ENCODE measurements at regions not wholly inside any gene's neighbourhood (a gene's known extent, or its start where the extent isn't known, plus 50 kb on each side); places are given as distances from the start of the nearest gene placed in this dataset.
A peak's percentile ranks its signal among the peaks of the same experiment; 100 is the strongest.

- TF ChIP-seq CTCF (conservative IDR thresholded peaks at IDR 0.05), result no peak
- no peak overlapping the region for H3K27ac ChIP-seq
Observed at GRCh38 chr22:49549256-49550140, 278.2 kb downstream of the BRD1 start.

- TF ChIP-seq CTCF (conservative IDR thresholded peaks at IDR 0.05), result 0 out of 2 replicates have a peak, but pooled peaks have one; percentile 11
Observed at GRCh38 chr22:49548356-49549202, 279.1 kb downstream of the BRD1 start.

GRCh38 chr22:49547751-49548239, 279.9 kb downstream of the BRD1 start:
- H3K27ac ChIP-seq, result no peak overlapping the region
- TF ChIP-seq CTCF (conservative IDR thresholded peaks at IDR 0.05), result no peak

More at GRCh38 chr22:49548356-49549202, 279.1 kb downstream of the BRD1 start:
- no peak overlapping the region for H3K27ac ChIP-seq

- TF ChIP-seq CTCF (conservative IDR thresholded peaks at IDR 0.05), result no peak
- H3K27ac ChIP-seq, result no peak overlapping the region
Observed at GRCh38 chr22:49546811-49547585, 280.7 kb downstream of the BRD1 start.

- TF ChIP-seq CTCF (conservative IDR thresholded peaks at IDR 0.05), result no peak
- H3K27ac ChIP-seq, result no peak overlapping the region
Observed at GRCh38 chr22:49545606-49546005, 282.1 kb downstream of the BRD1 start.

GRCh38 chr22:49544286-49544685, 283.4 kb downstream of the BRD1 start:
- H3K27ac ChIP-seq, result no peak overlapping the region
- TF ChIP-seq CTCF (conservative IDR thresholded peaks at IDR 0.05), result no peak

Data from VCaP (cell line).